Epithelial cell of esophagus (primary cell): ENCODE measurements at regions not wholly inside any gene's neighbourhood (a gene's known extent, or its start where the extent isn't known, plus 50 kb on each side); places are given as distances from the start of the nearest gene placed in this dataset.

Experiments
- DNase-seq: peaks from one replicate; pipeline ENCODE4 v3.0.0; 2010; ENCODE audit warnings: low read depth
- H3K4me3 ChIP-seq: 2 replicates; pipeline ENCODE4 v1.5.1; 2011; ENCODE audit warnings: mild to moderate bottlenecking, low read length, control low read depth
- TF ChIP-seq, protein P1 (sequence below): IDR thresholded peaks from 2 replicates; pipeline ENCODE4 v1.5.1; 2011; ENCODE audit warnings: low read depth, mild to moderate bottlenecking, low read length, control low read depth, inconsistent platforms; ENCODE audit not compliant: insufficient read depth; ENCODE audit errors: missing control alignments

DNA sequence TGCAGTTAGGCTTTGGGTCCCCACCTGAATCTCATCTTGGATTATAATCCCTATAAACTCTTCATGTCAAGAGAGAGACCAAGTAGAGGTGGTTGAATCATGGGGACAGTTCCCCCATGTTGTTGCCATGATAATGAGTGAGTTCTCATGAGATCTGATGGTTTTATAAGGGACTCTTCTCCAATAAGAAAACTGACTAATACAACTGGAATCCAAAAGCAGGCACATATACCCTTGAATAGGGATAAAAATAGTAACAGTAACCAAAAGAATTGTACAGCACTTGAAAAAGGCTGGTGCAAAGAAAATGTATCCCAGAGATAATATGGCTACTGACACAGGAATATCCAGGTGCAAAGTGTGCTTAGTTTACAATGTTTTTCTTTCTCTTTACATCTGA, 351.5 kb upstream of the MAD2L1 start:
- H3K4me3 ChIP-seq, result no peak overlapping the region
- no peak for DNase-seq
- TF ChIP-seq, protein P1, sequence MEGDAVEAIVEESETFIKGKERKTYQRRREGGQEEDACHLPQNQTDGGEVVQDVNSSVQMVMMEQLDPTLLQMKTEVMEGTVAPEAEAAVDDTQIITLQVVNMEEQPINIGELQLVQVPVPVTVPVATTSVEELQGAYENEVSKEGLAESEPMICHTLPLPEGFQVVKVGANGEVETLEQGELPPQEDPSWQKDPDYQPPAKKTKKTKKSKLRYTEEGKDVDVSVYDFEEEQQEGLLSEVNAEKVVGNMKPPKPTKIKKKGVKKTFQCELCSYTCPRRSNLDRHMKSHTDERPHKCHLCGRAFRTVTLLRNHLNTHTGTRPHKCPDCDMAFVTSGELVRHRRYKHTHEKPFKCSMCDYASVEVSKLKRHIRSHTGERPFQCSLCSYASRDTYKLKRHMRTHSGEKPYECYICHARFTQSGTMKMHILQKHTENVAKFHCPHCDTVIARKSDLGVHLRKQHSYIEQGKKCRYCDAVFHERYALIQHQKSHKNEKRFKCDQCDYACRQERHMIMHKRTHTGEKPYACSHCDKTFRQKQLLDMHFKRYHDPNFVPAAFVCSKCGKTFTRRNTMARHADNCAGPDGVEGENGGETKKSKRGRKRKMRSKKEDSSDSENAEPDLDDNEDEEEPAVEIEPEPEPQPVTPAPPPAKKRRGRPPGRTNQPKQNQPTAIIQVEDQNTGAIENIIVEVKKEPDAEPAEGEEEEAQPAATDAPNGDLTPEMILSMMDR, result no peak

DNA sequence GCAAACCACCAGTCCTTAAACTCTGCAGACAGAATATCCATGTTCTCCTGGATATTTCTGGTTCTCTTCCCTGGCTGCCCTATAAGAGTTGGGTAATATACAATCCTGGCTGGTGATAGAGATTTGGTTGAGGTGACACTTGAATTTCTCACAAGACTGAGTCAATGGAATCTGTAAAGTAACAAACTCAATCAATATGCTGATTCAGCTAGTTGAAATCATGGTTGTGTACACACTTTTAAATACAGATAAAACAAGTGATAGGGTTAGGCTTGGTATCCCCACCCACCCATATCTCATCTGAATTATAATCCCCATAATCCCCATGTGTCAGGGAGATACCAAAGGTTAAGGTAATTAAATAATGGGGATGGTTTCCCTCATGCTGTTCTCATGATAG, 349.2 kb upstream of the MAD2L1 start:
- TF ChIP-seq, protein P1, result no peak
- DNase-seq, result no peak

GRCh38 chr4:120406960-120407359, 340.3 kb upstream of the MAD2L1 start:
- TF ChIP-seq, protein P1, result no peak
- DNase-seq, result no peak
- H3K4me3 ChIP-seq, result no peak overlapping the region

More for the DNA sequence above, 349.2 kb upstream of the MAD2L1 start:
- no peak overlapping the region for H3K4me3 ChIP-seq

DNA sequence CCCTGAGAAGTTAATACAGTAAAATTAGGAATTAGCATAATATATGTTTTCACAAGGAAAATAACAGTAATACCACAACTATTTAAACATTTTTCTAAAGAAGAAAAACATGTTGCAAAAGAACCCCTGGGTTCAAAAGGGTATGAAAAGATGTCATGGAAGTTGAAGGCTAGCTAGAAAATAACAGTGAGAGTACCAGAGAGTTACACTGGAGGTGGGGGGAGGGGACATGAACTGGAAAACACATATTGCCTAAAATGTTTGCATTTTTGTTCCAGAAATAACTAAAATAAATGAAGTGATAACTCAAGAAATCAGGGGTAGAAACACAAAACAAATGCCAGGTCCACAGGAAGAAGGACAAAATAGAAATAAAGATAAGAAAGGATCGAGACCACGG, 336.6 kb upstream of the MAD2L1 start:
- TF ChIP-seq, protein P1, result no peak
- no peak overlapping the region for H3K4me3 ChIP-seq
- no peak for DNase-seq

DNA sequence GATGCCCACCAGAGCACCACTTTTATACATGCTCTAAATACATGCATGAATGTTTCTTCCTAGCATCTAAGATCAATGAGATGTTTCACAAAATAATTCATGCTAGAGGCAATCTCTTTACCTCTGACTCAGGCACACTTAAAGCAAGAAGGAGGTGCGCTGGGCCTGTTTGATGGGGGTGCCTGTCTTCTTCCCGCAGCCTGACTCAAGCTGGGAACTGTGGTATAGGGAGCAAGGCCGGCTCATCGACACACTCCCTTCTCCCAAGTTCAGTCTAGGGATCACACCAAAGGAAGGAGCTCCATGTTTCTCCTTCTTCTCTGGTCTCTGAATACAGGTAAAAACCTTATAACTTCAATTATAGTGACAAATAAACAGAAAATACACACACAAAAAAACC, 333.8 kb upstream of the MAD2L1 start:
- no peak for DNase-seq
- TF ChIP-seq, protein P1, result no peak
- H3K4me3 ChIP-seq, result no peak overlapping the region

GRCh38 chr4:120399826-120400225, 333.2 kb upstream of the MAD2L1 start:
- no peak overlapping the region for H3K4me3 ChIP-seq
- TF ChIP-seq, protein P1, result no peak
- DNase-seq, result no peak

DNA sequence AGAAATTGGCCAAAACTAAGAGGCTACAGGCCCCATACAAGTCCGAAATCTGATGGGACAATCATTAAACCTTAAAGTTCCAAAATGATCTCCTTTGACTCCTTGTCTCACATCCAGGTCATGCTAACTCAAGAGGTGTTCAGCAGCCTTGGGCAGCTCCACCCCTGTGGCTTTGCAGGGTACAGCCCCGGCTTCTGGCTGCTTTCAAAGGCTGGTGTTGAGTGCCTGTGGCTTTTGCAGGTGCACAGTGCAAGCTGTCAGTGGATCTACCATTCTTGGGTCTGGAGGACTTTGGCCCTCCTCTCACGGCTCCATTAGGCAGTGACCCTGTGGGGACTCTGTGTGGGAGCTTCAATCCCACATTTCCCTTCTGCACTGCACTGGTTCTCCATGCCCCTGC, 329.1 kb upstream of the MAD2L1 start:
- TF ChIP-seq, protein P1, result no peak
- no peak overlapping the region for H3K4me3 ChIP-seq
- no peak for DNase-seq
